GM10248 (cell line): ENCODE measurements at regions not wholly inside any gene's neighbourhood (a gene's known extent, or its start where the extent isn't known, plus 50 kb on each side); places are given as distances from the start of the nearest gene placed in this dataset.

Experiments used
- CTCF ChIA-PET: fragments of 300-600 bp; sonication (Branson Sonifier 250); formaldehyde crosslinking; extraction: SDS; loops from one replicate; lab custom pipeline; 2021; ENCODE audit warnings: antibody characterized with exemption; lab: Yijun Ruan, JAX
- POLR2A ChIA-PET: fragments of 350-650 bp; sonication (Branson Sonifier 250); formaldehyde crosslinking; extraction: SDS; loops from one replicate; lab custom pipeline; 2020; ENCODE audit warnings: antibody characterized with exemption; lab: Yijun Ruan, JAX
- DNase-seq: peaks from one replicate; pipeline ENCODE4 v3.0.0; 2012; ENCODE audit errors: extremely low spot score
- TF ChIP-seq, protein P1 (sequence below): IDR thresholded peaks from 2 replicates; pipeline ENCODE4 v1.5.1; 2012; ENCODE audit warnings: mild to moderate bottlenecking, low read depth; ENCODE audit errors: extremely low read depth, missing control alignments, control extremely low read depth

DNA sequence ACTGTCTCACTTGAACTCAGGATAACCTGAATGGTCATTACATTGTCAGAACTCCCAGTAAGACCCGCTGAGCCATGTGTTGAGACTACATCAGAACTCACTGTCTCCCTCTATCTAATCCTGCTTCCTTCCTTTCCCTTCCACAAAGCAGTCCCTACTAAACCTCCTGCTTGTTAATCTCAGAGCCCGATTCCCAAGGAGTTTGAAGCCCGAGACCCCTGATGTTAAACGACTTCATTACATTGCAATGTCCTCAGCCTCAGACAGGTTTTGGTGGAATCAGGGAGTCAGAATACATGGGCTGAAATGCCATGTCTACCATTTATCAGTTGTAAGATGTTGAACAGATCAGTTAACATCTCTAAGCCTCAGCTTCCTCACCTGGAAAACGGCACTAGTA is 682.4 kb downstream of the ADGRL2 start:
- no peak for DNase-seq
- TF ChIP-seq, protein P1, sequence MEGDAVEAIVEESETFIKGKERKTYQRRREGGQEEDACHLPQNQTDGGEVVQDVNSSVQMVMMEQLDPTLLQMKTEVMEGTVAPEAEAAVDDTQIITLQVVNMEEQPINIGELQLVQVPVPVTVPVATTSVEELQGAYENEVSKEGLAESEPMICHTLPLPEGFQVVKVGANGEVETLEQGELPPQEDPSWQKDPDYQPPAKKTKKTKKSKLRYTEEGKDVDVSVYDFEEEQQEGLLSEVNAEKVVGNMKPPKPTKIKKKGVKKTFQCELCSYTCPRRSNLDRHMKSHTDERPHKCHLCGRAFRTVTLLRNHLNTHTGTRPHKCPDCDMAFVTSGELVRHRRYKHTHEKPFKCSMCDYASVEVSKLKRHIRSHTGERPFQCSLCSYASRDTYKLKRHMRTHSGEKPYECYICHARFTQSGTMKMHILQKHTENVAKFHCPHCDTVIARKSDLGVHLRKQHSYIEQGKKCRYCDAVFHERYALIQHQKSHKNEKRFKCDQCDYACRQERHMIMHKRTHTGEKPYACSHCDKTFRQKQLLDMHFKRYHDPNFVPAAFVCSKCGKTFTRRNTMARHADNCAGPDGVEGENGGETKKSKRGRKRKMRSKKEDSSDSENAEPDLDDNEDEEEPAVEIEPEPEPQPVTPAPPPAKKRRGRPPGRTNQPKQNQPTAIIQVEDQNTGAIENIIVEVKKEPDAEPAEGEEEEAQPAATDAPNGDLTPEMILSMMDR, result no peak
- POLR2A ChIA-PET, result no interaction called here
- CTCF ChIA-PET, result no interaction called here

DNA sequence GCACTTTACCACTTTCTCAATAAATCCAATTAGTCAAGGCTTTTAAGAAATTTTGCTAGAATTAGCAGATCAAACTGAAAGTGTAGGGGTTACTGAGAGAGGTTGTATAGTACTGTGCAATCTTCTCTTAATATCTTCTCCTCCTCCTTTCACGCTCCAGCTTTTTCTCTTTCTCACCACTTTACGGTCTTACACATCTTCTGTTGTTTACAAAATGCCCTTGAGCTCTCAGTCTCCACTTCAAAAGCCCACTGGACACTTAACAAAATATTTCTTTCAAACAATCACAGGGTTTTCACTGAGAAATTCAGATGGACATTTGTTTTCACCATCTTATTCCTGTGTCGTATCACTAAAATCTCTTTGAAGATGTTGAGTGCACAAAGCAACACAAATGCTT is 678.2 kb downstream of the ADGRL2 start:
- no peak for DNase-seq
- ChIA-PET POLR2A (no interaction called here), CTCF (no interaction called here)
- TF ChIP-seq, protein P1, result no peak

DNA sequence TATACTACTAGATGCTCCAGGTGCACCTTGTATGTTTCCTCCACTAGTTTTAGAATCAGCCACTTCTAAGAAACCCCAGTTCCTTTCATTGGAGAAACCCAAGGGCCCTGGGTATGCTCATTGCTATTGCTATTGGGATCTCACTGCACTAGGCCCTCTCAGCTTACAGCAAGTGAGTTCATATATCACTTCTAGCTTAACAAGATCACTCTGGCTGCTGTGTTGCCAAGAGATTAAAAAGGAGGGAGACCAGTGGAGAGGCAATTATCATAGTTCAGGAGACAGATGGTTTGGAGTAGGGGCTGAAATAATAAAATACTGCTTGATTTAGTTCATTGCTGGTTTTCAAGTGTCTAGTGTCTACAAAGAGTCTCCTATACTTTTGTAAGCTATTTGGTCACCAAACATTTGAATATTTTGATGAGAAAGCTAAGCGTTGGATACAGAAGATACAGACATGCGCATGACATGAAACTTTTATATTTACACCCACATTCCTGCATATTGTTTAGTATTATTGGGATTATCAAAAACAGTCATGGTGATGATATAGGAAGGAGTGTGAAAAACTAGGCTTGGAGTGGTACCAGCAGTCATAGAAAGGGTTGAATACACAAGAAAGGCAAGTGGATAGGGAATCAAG is 671.9 kb downstream of the ADGRL2 start:
- ChIA-PET POLR2A (no interaction called here), CTCF (interaction anchor here (1.0 kb wide), 1 partner anchor 1053 kb away, joined by 3 read pairs; no protein-coding TSS in a partner anchor)
- no peak for DNase-seq
- TF ChIP-seq, protein P1, result no peak

DNA sequence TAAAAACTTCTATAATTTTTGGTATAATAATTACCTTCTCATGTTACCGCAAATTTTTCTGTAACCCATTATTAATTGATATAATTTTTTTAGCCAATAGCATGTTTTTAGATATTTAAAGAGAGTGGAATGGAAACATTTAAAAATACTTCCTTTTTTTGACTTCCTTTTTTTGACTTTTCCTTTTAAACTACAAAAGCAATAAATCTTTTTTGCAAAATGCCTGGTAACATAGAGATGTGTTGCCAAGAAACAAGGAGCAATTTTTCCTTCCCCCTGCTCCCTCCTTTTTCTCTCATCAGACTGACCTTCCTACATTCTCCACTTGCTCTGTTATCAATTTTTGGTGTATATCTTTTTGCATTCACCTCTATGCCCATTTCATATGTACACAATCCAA is 666.2 kb downstream of the ADGRL2 start:
- TF ChIP-seq, protein P1, result no peak
- ChIA-PET POLR2A (no interaction called here), CTCF (no interaction called here)
- no peak for DNase-seq

DNA sequence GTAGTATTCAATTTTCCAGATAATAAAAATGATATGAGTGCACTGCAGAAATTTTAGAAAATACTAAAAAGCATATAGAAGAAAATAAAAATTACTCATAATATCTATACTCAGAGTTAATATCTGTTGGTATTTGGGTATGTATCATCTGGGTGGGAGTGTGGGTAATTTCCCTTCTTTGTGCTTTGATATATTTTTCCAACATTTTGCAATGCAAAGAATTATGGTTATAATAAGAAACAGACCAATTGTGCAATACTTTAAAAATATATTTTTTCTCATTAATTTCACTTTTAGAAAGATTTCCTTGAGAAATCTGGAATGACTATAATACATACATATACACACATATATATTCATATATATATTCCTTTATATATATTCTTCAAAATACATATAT is 665.7 kb downstream of the ADGRL2 start:
- DNase-seq, result no peak
- ChIA-PET CTCF (interaction anchor here (1.0 to 1.3 kb wide), 2 partner anchors 56 to 125 kb away, joined by 3 read pairs; no protein-coding TSS in a partner anchor), POLR2A (no interaction called here)
- TF ChIP-seq, protein P1, result no peak

DNA sequence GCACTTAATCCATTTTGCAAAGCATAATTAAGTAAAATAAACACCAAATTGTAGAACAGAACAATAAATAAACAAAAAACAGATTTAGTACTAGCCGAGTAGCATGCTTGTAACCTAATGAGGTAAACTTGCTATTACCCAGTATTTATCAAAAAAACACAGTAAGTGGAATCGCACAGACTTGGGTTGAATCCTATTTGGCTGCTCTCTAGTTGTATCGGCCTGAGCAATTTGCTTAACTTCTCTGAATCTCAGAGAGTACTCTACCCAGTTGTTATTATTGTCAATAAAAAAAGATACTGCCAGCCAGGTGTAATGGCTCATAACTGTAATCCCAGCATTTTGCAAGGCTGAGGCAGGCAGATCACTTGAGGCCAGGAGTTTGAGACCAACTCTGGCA is 664.3 kb downstream of the ADGRL2 start:
- no peak for DNase-seq
- CTCF ChIA-PET, result interaction anchor here (1.1 to 1.3 kb wide), 2 partner anchors 17 to 123 kb away, joined by 3 read pairs; no protein-coding TSS in a partner anchor
- TF ChIP-seq, protein P1, result no peak
- POLR2A ChIA-PET, result no interaction called here
